Peyer's patch (tissue), 4 donors: ENCODE measurements at regions not wholly inside any gene's neighbourhood (a gene's known extent, or its start where the extent isn't known, plus 50 kb on each side); places are given as distances from the start of the nearest gene placed in this dataset.

ENCODE experiments used
- POLR2A ChIP-seq, 2 donors: fragments of 450-650 bp; IDR thresholded peaks; one replicate each; pipeline ENCODE4 v1.5.1; 2017; ENCODE audit warnings: antibody characterized with exemption in 2 of 2, mild to moderate bottlenecking in 2 of 2, moderate library complexity in 2 of 2
- TF ChIP-seq, protein P1 (sequence below), 6 experiments: fragments of 450-650 bp in 4 of 6; fragments of 200-600 bp in 2 of 6; sonication (generic) in 1 of 6; IDR thresholded peaks; one replicate each; pipeline ENCODE4 v1.5.1; 2017 to 2019; ENCODE audit warnings: antibody characterized with exemption in 6 of 6, mild to moderate bottlenecking in 3 of 6, moderate library complexity in 1 of 6

DNA sequence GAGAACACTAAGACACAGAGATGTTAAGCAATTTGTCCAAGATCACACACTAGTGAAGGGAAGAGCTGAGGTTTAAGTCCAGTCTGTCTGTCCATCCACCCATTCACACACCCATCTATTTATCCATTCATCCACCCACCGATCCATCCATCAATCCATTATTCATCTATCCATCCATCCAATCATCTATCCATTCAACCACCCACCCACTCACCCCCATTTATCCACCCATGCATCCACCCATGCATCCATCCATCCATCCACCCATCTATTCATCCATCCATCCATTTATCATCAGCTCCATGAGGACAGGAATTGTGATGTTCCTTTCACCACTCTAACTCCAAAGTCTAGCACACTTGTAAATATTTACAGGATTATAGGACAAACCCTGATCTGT, 242.3 kb upstream of the PMEPA1 start:
- TF ChIP-seq, protein P1, sequence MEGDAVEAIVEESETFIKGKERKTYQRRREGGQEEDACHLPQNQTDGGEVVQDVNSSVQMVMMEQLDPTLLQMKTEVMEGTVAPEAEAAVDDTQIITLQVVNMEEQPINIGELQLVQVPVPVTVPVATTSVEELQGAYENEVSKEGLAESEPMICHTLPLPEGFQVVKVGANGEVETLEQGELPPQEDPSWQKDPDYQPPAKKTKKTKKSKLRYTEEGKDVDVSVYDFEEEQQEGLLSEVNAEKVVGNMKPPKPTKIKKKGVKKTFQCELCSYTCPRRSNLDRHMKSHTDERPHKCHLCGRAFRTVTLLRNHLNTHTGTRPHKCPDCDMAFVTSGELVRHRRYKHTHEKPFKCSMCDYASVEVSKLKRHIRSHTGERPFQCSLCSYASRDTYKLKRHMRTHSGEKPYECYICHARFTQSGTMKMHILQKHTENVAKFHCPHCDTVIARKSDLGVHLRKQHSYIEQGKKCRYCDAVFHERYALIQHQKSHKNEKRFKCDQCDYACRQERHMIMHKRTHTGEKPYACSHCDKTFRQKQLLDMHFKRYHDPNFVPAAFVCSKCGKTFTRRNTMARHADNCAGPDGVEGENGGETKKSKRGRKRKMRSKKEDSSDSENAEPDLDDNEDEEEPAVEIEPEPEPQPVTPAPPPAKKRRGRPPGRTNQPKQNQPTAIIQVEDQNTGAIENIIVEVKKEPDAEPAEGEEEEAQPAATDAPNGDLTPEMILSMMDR (IDR thresholded peaks at IDR 0.05), result no peak
- no peak for TF ChIP-seq POLR2A (IDR thresholded peaks at IDR 0.05)
